ENCODE measurements at regions not wholly inside any gene's neighbourhood (a gene's known extent, or its start where the extent isn't known, plus 50 kb on each side); places are given as distances from the start of the nearest gene placed in this dataset.

DNA sequence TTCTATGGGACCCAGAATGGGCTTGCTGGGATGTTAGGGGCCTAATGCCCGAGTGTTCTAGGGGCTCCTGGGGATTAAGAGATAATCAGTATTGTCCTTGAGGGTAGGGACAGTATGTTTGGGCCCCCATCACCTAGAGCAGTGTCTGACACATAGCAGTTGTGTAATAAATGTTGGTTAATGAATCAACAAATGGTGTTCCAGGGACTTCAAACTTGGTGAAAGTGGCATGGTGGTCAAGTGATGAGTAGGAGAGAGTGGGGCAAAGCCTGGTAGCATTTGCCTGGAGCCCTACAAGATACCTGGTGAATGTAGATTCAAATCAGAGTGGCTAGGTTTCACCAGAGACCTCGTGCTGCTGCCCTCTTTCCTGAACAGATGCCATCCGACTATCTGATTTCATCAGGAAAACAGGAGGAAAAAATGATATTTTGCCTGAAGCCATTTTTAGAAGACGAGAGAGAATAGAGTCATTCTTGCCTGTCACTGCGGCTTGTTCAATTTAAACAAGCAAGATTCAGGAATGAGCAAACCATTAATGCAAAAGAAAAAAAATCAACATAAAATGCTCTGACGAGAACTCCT is 117.3 kb downstream of the RPL22L1 start (continued):
- TF ChIP-seq, protein P1, sequence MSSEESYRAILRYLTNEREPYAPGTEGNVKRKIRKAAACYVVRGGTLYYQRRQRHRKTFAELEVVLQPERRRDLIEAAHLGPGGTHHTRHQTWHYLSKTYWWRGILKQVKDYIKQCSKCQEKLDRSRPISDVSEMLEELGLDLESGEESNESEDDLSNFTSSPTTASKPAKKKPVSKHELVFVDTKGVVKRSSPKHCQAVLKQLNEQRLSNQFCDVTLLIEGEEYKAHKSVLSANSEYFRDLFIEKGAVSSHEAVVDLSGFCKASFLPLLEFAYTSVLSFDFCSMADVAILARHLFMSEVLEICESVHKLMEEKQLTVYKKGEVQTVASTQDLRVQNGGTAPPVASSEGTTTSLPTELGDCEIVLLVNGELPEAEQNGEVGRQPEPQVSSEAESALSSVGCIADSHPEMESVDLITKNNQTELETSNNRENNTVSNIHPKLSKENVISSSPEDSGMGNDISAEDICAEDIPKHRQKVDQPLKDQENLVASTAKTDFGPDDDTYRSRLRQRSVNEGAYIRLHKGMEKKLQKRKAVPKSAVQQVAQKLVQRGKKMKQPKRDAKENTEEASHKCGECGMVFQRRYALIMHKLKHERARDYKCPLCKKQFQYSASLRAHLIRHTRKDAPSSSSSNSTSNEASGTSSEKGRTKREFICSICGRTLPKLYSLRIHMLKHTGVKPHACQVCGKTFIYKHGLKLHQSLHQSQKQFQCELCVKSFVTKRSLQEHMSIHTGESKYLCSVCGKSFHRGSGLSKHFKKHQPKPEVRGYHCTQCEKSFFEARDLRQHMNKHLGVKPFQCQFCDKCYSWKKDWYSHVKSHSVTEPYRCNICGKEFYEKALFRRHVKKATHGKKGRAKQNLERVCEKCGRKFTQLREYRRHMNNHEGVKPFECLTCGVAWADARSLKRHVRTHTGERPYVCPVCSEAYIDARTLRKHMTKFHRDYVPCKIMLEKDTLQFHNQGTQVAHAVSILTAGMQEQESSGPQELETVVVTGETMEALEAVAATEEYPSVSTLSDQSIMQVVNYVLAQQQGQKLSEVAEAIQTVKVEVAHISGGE (tag by site-specific recombination; conservative IDR thresholded peaks at IDR 0.05; ENCODE audit: low read depth), result no peak
- TF ChIP-seq ZFP37 (tag by site-specific recombination; IDR thresholded peaks at IDR 0.05) (no peak), AEBP2 (tag by site-specific recombination; IDR thresholded peaks at IDR 0.05; ENCODE audit: borderline replicate concordance) (no peak), ZNF24 (tag by site-specific recombination; IDR thresholded peaks at IDR 0.05) (no peak)
- TF ChIP-seq, protein P2, sequence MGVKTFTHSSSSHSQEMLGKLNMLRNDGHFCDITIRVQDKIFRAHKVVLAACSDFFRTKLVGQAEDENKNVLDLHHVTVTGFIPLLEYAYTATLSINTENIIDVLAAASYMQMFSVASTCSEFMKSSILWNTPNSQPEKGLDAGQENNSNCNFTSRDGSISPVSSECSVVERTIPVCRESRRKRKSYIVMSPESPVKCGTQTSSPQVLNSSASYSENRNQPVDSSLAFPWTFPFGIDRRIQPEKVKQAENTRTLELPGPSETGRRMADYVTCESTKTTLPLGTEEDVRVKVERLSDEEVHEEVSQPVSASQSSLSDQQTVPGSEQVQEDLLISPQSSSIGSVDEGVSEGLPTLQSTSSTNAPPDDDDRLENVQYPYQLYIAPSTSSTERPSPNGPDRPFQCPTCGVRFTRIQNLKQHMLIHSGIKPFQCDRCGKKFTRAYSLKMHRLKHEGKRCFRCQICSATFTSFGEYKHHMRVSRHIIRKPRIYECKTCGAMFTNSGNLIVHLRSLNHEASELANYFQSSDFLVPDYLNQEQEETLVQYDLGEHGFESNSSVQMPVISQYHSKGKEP (tag by site-specific recombination; IDR thresholded peaks at IDR 0.05), result no peak

DNA sequence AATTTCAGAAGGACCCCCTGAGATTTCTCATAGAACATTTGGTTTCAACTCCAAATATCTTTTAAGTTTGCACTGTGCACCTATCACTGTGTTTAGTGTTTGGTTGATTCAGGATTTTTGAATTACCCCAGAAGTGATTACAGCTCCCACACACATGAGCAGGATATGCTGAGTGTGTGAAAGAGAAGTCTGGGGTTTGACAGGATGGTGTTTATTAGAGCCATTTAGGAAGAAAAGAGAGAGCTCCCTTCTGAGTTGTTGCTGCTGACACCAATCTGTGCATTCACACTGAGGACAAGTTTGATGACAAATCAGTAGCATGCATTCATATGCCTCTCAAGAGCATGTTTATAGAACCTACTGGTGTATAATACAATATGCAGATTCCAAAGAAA is 118.1 kb downstream of the RPL22L1 start:
- ChIA-PET POLR2A (no interaction called here), CTCF (interaction anchor here (1.5 kb wide), 1 partner anchor 13 kb away, joined by 3 read pairs; no protein-coding TSS in a partner anchor)
- Histone ChIP-seq H3K9me3 (ENCODE audit: control insufficient read depth, insufficient read depth, low read depth, low read length) (no peaks in the 10 kb centered on the region), H3K4me3 (ENCODE audit: low read depth, low read length) (no peak overlapping the region), H3K27ac (ENCODE audit: extremely low read depth, low read depth, low read length) (no peak overlapping the region), H3K36me3 (ENCODE audit: control insufficient read depth in 2 of 2, insufficient read depth in 1 of 2, low read length in 2 of 2) (no peaks in the 10 kb centered on the region), H3K4me1 (ENCODE audit: control insufficient read depth, insufficient read depth, low read length) (no peaks in the 10 kb centered on the region)
- TF ChIP-seq ZNF548 (tag by site-specific recombination; IDR thresholded peaks at IDR 0.05), result no peak
- TF ChIP-seq PRDM2 (tag by site-specific recombination; IDR thresholded peaks at IDR 0.05; ENCODE audit: borderline replicate concordance), result no peak
- TF ChIP-seq, protein P3, sequence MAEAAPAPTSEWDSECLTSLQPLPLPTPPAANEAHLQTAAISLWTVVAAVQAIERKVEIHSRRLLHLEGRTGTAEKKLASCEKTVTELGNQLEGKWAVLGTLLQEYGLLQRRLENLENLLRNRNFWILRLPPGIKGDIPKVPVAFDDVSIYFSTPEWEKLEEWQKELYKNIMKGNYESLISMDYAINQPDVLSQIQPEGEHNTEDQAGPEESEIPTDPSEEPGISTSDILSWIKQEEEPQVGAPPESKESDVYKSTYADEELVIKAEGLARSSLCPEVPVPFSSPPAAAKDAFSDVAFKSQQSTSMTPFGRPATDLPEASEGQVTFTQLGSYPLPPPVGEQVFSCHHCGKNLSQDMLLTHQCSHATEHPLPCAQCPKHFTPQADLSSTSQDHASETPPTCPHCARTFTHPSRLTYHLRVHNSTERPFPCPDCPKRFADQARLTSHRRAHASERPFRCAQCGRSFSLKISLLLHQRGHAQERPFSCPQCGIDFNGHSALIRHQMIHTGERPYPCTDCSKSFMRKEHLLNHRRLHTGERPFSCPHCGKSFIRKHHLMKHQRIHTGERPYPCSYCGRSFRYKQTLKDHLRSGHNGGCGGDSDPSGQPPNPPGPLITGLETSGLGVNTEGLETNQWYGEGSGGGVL (tag by site-specific recombination; IDR thresholded peaks at IDR 0.05), result 0 out of 2 replicates have a peak, but pooled peaks have one; percentile 1
- TF ChIP-seq ZNF211 (tag by site-specific recombination; IDR thresholded peaks at IDR 0.05; ENCODE audit: low read depth), result no peak
- TF ChIP-seq ZNF335 (tag by site-specific recombination; conservative IDR thresholded peaks at IDR 0.05), result peak; percentile 0; the same call in 1 of the 2 replicates
- no peak for TF ChIP-seq ZNF112 (tag by site-specific recombination; IDR thresholded peaks at IDR 0.05)
- TF ChIP-seq ZNF473 (tag by site-specific recombination; IDR thresholded peaks at IDR 0.05), result no peak
- no peak for TF ChIP-seq ZNF626 (tag by site-specific recombination; IDR thresholded peaks at IDR 0.05)

Data from HEK293 (cell line).